HG02763 (cell line): ENCODE measurements at regions not wholly inside any gene's neighbourhood (a gene's known extent, or its start where the extent isn't known, plus 50 kb on each side); places are given as distances from the start of the nearest gene placed in this dataset.
"Not testable (repeated sequence)": the region's sequence is repeated elsewhere in the genome, so short reads cannot be mapped to it uniquely, and the experiment has no call there.

Experiments used
- ATAC-seq: cut with Tn5 transposase; IDR thresholded peaks from one replicate; pipeline ENCODE4 v1.9.1; 2021; ENCODE audit warnings: mild to moderate bottlenecking, moderate library complexity; ENCODE audit not compliant: unreplicated experiment

DNA sequence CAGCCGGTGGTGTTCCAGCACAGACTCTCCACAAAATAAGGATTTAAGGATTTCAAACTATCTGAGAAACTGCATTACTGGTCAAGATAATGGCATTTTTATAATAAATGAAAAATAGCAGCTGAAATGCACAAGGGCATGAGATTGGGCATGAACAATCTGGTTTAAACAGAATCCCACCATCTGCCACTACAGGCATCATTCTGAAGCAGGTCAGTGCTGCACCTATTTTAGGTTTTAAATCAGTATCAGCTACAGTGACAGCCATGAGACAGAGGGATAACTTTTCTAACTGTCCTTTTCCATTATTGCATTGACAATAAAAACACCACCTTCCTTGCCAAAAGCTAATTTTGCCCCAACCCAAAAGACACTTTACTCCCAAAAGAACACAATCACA lies 186.8 kb downstream of the ETV1 start:
- no peak for ATAC-seq

DNA sequence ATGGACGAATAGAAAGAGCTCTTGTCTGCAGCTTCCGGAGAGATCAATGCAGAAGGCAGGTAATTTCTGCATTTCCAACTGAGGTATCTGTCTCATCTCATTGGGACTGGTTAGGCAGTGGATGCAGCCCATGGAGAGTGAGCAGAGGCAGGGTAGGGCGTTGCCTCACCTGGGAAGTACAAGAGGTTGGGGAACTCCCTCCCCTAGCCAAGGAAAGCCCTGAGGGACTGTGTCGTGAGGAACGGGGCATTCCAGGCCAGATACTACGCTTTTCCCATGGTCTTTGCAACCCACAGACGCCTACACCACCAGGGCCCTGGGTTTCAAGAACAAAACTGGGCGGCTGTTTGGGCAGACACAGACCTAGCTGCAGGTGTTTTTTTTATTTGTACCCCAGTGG lies 186.3 kb downstream of the ETV1 start:
- ATAC-seq: no peak

DNA sequence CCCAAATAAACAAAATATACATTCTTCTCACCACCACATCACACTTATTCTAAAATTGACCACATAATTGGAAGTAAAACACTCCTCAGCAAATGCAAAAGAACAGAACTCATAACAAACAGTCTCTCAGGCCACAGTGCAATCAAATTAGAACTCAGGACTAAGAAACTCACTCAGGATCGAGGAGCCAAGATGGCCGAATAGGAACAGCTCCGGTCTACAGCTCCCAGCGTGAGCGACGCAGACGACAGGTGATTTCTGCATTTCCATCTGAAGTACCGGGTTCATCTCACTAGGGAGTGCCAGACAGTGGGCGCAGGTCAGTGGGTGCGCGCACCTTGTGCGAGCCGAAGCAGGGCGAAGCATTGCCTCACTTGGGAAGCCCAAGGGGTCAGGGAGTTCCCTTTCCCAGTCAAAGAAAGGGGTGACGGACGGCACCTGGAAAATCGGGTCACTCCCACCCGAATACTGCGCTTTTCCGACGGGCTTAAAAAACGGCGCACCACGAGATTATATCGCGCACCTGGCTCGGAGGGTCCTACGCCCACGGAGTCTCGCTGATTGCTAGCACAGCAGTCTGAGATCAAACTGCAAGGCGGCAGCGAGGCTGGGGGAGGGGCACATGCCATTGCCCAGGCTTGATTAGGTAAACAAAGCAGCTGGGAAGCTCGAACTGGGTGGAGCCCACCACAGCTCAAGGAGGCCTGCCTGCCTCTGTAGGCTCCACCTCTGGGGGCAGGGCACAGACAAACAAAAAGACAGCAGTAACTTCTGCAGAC lies 183.2 kb downstream of the ETV1 start:
- not testable (repeated sequence) for ATAC-seq

GRCh38 chr7:13817230-13817629 lies 172.2 kb downstream of the ETV1 start:
- ATAC-seq: not testable (repeated sequence)

DNA sequence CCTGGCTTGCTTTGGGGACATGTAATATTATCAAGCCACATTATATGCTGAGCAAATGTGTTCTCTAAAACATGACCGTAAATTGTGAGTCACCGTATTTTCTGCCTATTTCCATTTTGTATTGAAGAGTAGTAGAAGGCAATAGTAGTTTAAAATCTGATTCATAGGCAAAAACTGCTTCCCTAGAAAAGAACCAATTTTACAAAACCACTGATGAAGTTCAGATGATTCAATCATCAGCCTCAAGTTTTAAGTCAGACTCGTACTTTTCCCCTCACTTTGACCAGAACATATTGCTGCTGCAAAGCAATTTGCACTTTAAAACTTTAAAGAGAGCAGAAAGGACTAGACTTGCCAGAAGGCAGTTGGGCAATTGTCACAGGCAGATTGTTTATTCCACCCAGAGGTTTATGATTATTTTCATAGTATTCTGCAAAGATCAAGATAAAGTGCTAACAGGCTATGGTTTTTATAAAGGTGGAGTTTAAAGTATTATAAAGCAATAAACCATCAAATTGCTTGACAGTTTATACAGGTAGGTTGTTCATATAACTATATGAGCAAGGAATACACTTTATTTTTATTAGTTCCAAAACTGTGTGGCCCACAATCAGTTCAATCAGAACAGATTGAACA lies 168.2 kb downstream of the ETV1 start:
- no peak for ATAC-seq

- ATAC-seq: no peak
These were observed 166.8 kb downstream of the ETV1 start for GRCh38 chr7:13822678-13823077.

- no peak for ATAC-seq
These were observed 162.7 kb downstream of the ETV1 start for GRCh38 chr7:13826752-13827151.

DNA sequence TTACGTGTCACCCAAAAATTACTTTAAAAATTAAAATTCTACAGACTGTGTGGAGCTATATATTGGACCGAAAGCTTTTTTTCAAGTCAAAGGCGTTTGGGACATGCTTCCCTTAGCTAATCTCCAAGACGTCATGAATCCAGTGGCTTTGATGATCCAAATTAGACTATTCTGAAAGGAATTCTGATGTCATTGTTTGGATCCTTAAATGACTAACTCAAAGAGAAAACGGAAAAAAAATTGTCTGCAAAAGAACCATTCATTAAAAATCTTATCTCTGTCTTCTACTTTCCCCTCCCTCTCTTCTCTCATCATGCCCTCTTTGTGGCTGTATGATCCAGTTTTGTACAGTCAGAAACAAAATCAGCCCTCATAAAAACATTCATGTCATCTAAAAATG lies 161.8 kb downstream of the ETV1 start:
- no peak for ATAC-seq

DNA sequence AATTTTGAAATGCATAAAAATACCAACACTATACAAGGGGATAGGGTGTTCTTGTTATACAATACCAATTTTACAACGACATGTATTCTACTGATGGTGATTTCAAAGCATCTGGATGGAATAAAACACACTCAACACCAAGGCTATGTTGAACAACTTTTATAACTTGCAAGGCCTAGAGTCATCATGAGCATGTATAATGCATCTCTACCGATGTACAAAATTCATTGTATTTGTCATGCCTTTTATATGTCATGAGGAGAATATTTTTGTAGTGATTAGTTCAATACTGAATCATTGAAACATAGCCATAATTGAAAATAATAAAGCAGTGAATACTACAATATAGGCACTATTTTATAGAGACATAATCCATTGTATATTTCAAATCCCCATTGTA lies 160.2 kb downstream of the ETV1 start:
- no peak for ATAC-seq

DNA sequence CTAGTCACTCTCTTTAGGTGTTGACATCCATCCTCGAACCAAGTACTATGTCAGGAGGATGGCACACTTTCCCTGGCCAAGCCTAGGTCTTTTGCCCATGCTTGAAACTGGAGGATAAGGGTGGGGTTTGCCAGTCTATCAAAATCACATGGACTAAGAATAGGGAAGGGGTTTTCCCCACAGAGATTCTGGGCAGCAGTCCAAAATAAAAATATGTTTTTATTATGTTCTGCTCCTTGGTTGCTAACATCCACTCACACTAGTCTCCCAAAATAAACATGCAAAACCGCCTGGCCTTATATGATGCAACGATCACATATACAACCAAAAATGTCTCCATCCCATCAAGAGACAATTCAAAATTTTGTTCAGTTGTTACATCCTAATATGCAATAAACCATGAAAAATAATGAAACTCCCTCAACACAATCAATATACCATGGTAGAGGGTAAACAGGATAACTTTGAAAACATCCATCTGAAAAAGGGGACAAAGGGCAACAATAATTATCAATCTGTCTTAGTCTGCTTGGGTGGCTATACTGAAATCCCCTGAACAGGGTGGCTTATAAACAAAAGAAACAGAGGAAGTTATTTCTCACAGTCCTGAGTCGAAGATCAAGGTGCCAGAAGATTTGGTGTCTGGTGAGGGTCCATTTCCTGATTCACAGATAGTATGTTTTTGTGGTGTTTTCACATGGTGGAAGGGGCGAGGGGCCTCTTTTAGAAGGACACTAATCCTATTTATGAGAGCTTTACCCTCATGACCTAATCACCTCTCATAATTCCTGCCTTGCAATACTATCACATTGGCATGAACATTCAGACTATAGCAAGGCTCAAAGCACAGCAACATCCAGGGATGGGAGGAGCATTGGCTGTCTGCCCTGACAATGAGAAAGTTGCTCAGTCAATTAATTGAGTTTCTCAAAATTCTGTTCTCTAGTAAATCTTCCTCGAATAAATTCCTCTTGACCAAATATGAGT lies 159.3 kb downstream of the ETV1 start:
- ATAC-seq: no peak

DNA sequence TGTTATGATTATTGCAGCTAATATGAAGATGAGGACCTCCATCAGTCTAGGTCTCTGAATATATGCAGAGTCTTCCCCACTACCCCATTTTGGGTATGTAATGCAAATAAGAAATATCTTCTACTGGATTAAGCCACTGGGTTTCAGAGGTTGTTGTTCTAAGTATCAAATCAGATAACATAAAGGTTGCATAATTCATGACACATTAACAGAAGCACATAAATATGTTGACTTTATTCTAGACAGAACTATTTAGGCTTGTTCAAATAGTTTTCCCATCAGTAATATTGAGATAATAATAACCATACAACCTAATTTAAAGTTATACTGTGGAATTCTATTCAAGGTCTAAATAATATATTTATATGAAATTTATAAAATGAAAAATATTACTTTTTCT lies 157.1 kb downstream of the ETV1 start:
- ATAC-seq: no peak

GRCh38 chr7:13834328-13834761 lies 155.1 kb downstream of the ETV1 start:
- ATAC-seq: no peak

DNA sequence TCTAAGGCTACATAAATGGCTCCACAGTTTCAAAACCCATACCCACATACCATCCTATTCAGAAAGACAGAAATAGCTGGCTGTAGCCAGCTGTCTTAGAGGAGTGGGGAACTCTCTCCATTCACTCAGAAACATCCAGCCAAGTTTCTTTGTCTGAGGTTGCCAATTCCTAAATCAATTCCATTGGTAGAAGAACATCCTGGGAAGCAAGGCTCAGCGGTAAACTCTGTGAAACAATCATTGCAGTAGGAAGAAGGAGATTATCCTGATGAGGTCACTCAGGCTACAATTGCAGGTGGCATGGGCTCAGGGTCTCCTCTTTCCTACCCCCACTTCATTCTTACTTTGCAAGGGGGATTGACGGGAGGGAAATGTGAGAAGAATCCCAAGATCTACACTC lies 154.0 kb downstream of the ETV1 start:
- ATAC-seq: no peak

DNA sequence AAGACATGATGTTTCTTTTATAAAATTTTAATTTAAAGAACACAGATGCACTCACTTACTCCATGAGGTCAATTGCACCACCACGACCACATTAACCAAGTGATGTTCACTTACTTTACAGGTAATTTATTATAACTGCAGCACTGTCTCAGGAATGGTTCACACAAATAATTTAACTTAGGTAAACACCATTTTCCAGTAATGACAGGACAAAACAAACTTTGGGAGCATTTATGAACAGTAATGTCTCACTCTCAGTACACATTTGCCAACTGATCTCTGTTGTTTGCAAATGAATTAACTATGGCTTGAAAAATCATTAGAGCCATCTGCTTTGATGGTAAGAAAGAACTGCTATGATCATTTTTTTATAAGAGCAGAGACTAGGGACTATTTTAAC lies 150.4 kb downstream of the ETV1 start:
- no peak for ATAC-seq
